Lower leg skin (tissue), 4 donors: ENCODE measurements at regions not wholly inside any gene's neighbourhood (a gene's known extent, or its start where the extent isn't known, plus 50 kb on each side); places are given as distances from the start of the nearest gene placed in this dataset.

Experiments
- DNase-seq, 2 donors: peaks; one replicate each; pipeline ENCODE4 v3.0.0-alpha.2; 2019; ENCODE audit warnings: low spot score in 2 of 2
- H3K4me3 ChIP-seq: fragments of 200-600 bp; sonication (generic); 2 replicates; pipeline ENCODE4 v1.5.1; 2017; ENCODE audit warnings: mild to moderate bottlenecking, low read depth; ENCODE audit not compliant: poor library complexity, severe bottlenecking
- CTCF ChIP-seq, 3 donors: fragments of 450-650 bp; IDR thresholded peaks; one replicate each; pipeline ENCODE4 v1.5.1; 2016; ENCODE audit warnings: antibody characterized with exemption in 3 of 3, mild to moderate bottlenecking in 3 of 3, moderate library complexity in 2 of 3
- POLR2A ChIP-seq, 2 donors: fragments of 450-650 bp; IDR thresholded peaks; one replicate each; pipeline ENCODE4 v1.6.1; 2016 to 2017; ENCODE audit warnings: antibody characterized with exemption in 2 of 2, mild to moderate bottlenecking in 1 of 2, moderate library complexity in 1 of 2
- WGBS, 2 donors: methylation state at CpG; one replicate each; pipeline ENCODE4 v1.1.5; 2018; 5-methylcytosine and 5-hydroxymethylcytosine counted together
- intact Hi-C: fragments of 100-400 bp; cut with DNase I; formaldehyde crosslinking; loops from one replicate; pipeline ENCODE4 v1.15.0; 2023; ENCODE audit warnings: low total_unique reads

DNA sequence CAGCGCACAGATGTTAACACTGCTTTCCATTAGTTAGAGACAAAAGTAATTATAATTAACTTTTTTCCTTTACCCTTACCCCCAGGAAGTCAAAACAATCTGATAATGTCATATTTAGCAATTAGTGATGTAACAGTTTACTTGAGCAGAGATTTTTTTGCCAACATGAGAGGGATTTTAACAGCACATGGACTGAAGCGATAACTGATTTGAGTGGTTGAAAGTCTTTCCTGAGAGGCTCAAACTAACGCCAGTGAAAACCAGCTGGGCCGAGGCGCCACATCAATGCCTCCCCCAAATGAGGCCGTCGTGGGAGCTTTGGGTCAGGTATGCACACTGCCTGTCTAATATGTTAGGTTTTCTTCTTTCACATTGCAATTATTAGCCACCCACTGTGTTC lies 469.9 kb upstream of the SMIM21 start:
- 90 to 92% methylated on average over 7 of the region's 7 CpGs for WGBS, 2 donors
- H3K4me3 ChIP-seq = no peak overlapping the region
- TF ChIP-seq CTCF (IDR thresholded peaks at IDR 0.05) (no peak), POLR2A (IDR thresholded peaks at IDR 0.05) (no peak)
- no peak for DNase-seq
- intact Hi-C loops = no loop called here

DNA sequence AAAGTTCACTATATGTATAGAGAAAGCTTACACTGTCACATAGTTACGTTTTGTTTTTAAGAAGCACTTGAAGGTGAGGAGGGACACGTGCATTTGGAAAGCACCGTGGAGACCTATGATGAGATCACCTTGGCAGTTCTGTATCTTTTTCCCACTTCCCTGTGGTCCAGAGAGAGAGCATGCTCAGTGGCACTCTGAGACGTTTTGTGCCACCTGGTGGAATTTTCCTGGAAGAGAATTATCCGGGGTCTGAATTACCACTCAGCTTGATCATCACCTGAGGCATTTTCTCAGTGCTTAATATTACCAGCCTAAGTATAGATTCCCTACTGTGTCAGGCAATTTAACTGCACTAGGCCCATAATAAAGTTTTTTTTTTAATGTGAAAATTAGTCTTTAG lies 469.4 kb upstream of the SMIM21 start:
- H3K4me3 ChIP-seq = no peak overlapping the region
- WGBS, 2 donors = 23 to 27% methylated on average over 5 of the region's 5 CpGs
- TF ChIP-seq POLR2A (IDR thresholded peaks at IDR 0.05) = no peak
- no peak for TF ChIP-seq CTCF (IDR thresholded peaks at IDR 0.05)
- DNase-seq = no peak
- intact Hi-C loops = no loop called here

GRCh38 chr18:75895135-75895534 lies 467.6 kb upstream of the SMIM21 start:
- H3K4me3 ChIP-seq = no peak overlapping the region
- intact Hi-C loops = no loop called here
- WGBS, 2 donors = 89 to 90% methylated on average over 4 of the region's 4 CpGs
- DNase-seq = no peak
- no peak for TF ChIP-seq CTCF (IDR thresholded peaks at IDR 0.05)
- TF ChIP-seq POLR2A (IDR thresholded peaks at IDR 0.05) = no peak

DNA sequence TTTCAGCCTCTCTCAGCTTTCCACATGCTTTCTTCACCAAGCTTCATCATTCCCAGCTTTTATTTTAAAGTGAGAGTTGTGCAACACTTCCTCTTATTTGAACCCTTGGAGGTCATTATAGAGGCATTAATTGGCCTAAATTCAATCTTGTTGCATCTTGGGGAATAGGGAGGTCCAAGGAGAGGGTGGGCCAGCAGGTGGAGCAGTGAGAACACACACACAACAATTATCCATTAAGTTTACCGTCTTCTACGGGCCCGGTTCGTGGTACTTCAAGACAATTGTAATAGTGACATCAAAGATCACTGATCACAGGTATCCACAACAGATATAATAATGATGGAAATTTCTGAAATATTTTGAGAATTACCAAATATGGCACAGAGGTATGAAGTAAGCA lies 457.2 kb upstream of the SMIM21 start:
- TF ChIP-seq CTCF (IDR thresholded peaks at IDR 0.05) = no peak
- no peak for TF ChIP-seq POLR2A (IDR thresholded peaks at IDR 0.05)
- intact Hi-C loops = no loop called here
- WGBS, 2 donors = 94% methylated on average over 4 of the region's 4 CpGs
- DNase-seq = no peak
- no peak overlapping the region for H3K4me3 ChIP-seq

DNA sequence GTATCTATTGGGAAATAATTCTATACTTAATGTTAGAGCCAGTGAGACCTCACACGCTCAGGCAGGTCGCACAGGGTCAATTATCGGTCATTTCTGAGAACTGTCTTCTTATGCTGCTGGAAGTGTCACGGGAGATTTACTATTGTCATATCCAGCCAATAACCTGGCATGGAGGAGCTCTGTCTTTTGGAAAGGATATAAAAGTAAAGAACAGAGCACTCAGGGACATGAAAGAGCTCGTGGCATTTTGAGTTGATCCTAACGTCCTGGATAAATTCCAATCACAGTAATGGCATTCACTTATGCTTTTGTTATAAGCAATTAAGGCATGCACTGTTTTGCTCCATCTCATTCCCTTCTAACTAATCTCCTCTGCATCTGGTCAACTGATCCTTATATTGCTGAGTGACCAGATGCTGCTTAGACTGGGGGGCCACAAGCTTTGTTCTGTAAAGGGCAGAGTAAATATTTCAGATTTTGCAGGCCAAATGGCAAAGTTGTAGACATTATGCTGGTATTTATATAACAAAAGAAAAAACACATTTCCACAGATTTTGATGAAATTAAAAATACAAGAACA lies 453.5 kb upstream of the SMIM21 start:
- 38 to 48% methylated on average over 6 of the region's 6 CpGs for WGBS, 2 donors
- TF ChIP-seq CTCF (IDR thresholded peaks at IDR 0.05) = no peak
- TF ChIP-seq POLR2A (IDR thresholded peaks at IDR 0.05) = no peak
- DNase-seq = no peak
- no peak overlapping the region for H3K4me3 ChIP-seq
- intact Hi-C loops = no loop called here

DNA sequence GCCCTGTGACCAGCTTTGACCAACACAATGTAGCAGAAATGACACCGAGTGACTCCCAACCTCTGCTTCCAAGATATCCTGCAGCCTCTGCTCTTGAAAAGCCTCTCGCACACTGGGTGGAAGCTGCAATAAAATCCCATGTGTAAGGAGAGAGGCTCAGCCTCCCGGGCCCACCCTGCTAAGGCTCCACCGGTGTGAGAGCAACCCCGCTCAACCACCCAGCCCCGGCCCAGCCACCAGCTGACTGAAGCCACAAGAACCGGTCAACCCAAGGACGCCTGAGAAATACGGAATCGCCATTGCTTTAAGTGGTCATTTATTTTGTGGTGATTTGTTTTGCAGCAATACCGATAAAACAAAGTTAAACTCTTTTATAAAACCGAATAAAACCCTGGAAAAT lies 452.8 kb upstream of the SMIM21 start:
- intact Hi-C loops = no loop called here
- TF ChIP-seq POLR2A (IDR thresholded peaks at IDR 0.05) = no peak
- no peak for TF ChIP-seq CTCF (IDR thresholded peaks at IDR 0.05)
- WGBS, 2 donors = 87 to 92% methylated on average over 12 of the region's 12 CpGs
- no peak overlapping the region for H3K4me3 ChIP-seq
- no peak for DNase-seq
